Bronchial epithelial cell (primary cell): ENCODE measurements at regions not wholly inside any gene's neighbourhood (a gene's known extent, or its start where the extent isn't known, plus 50 kb on each side); places are given as distances from the start of the nearest gene placed in this dataset.

Experiments used
- DNase-seq: peaks from one replicate; pipeline ENCODE4 v3.0.0-alpha.2; 2010; ENCODE audit warnings: low read depth
- FAIRE-seq: peaks from 2 replicates; lab custom pipeline; 2011; peaks lifted over from hg19 to GRCh38; lab: Jason Lieb, UNC
- H3K27me3 ChIP-seq: 2 replicates; pipeline ENCODE4 v1.5.1; 2011; ENCODE audit warnings: low read length; ENCODE audit not compliant: control insufficient read depth, insufficient read depth
- H3K36me3 ChIP-seq: 2 replicates; pipeline ENCODE4 v1.5.1; 2011; ENCODE audit warnings: low read length; ENCODE audit not compliant: control insufficient read depth, insufficient read depth
- H3K4me3 ChIP-seq: 2 replicates; pipeline ENCODE4 v1.5.1; 2011; ENCODE audit warnings: mild to moderate bottlenecking, low read depth, low read length, control low read depth
- CTCF ChIP-seq: IDR thresholded peaks from 2 replicates; pipeline ENCODE4 v1.5.1; 2011; ENCODE audit warnings: mild to moderate bottlenecking, moderate library complexity, low read length, control low read depth, inconsistent platforms; ENCODE audit not compliant: insufficient read depth, severe bottlenecking

GRCh38 chr6:6832439-6832838, 243.9 kb downstream of the LY86 start:
- no peak for FAIRE-seq
- no peaks in the 10 kb centered on the region for H3K27me3 ChIP-seq
- no peak overlapping the region for H3K4me3 ChIP-seq
- TF ChIP-seq CTCF = no peak
- no peak for DNase-seq
- no peaks in the 10 kb centered on the region for H3K36me3 ChIP-seq

DNA sequence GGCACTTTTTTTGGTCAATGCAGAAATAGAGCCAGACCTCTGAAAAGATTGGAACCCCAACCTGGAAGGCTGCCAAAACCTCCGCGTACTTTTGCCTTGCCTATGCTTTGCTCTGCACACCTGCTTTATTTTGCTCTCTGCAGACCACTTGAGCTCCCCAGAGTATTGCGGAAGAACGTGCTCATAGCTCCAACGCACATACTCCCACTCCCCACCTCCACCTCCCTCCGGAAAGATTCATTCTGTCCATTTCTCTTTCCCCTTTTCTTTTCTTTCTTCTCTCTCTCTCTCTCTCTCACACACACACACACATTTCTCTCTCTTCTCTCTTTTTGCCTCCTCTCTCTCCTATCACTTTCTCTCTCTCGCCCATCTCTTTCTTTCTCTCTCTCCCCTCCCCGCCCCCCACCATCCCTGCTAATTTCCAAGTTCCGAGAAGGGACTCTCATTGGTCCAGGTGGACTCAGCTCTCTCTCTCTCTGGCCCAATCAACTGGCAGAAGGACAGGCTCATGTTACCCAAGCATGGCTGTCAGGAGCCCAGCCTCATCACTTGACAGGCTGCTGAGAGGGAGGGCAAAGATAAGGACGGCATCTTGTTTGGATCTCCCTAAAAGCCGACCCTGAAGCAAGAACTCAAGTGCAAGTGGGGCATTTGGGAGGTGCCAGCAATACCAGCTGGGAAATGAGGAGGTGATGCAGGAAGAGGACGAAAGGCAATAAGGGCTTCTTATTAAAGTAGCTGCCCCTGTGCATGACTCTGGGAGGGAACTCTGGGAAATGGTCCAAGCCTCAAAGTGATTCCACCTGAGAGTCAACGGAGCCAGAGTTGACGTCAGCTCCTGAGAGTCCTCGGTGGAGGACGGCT, 246.1 kb downstream of the LY86 start:
- TF ChIP-seq CTCF = no peak
- FAIRE-seq = no peak
- DNase-seq = peak; percentile 81

DNA sequence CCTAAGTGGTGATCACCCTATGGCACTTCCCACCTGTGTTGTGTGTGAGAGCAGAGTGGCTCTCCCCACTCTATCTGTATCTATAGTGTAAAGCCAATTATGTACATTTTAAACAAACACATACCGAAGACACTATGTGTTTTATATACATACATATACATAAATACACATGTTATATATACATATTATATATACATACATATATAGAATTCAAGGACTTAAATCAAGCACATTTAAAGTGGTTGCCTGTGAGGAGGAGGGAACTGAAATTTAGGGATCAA, 246.6 kb downstream of the LY86 start:
- no peaks in the 10 kb centered on the region for H3K36me3 ChIP-seq
- no peak overlapping the region for H3K4me3 ChIP-seq
- FAIRE-seq = no peak
- no peaks in the 10 kb centered on the region for H3K27me3 ChIP-seq
- no peak for DNase-seq
- TF ChIP-seq CTCF = no peak

More for the DNA sequence above, 246.1 kb downstream of the LY86 start:
- no peak overlapping the region for H3K4me3 ChIP-seq
- no peaks in the 10 kb centered on the region for H3K36me3 ChIP-seq
- no peaks in the 10 kb centered on the region for H3K27me3 ChIP-seq

DNA sequence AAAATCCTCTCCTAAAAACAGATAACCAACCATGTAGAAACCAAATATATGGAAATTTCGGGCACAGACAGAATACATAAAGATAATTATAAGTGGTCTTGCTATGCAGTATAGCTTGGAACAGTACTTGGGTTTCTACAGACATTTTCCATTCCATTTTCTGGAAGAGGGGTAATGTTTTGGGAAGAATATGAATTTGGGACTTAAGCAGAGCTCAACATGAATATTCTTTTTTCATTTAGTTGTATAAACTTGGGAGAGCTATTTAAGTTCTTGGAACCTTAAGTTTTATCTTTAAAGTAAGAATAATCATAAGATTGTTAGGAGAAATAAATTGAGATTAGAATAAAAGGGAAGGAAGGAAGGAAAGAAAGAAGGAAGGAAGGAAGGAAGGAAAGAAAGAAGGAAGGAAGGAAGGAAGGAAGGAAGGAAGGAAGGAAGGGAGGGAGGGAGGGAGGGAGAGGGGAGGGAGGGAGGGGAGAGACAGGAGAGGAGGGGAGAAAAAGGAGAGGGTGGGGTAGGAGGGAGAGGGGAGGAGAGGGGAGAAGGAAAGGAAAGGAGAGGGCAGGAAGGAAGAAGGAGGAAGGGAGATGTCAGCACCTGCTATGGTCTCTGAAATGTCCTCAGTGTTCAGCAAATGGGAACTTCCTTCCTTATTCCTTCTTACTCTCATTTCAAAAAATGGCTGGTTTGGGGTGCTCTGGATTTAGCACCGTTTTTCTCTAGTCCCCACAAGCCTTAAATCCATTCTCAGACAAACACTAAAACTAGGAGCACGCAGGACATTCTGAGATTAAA, 248.3 kb downstream of the LY86 start:
- H3K4me3 ChIP-seq = no peak overlapping the region
- FAIRE-seq (no peak), DNase-seq (no peak)

DNA sequence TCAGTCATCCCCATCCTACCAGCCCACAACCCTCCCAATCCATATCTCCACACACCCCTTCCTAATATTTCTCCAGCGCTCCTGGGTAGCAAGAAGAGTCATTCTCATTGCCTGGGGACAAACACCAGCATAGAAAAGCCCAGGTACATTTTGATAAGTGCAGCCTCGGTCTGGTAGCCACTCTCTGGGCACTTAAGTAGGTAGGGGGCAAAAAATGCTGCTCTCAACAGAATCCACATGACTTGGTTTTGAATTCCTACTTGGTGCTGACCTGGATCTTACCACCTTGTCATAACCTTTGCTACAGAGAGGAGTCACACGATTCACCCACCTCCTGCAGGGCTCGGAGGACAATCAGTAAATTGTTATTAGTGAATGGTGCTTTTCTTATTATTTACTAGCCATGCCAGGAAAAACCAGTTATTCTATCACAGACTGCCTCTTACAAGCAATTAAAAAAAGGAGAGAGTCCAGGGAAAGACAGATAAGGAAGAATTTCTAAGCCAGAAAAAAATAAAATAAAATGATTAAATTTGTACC, 249.1 kb downstream of the LY86 start:
- no peaks in the 10 kb centered on the region for H3K27me3 ChIP-seq
- H3K36me3 ChIP-seq = no peaks in the 10 kb centered on the region
- FAIRE-seq (peak; percentile 40), DNase-seq (no peak)
- no peak for TF ChIP-seq CTCF
- no peak overlapping the region for H3K4me3 ChIP-seq

More for the DNA sequence above, 248.3 kb downstream of the LY86 start:
- TF ChIP-seq CTCF = no peak
- Histone ChIP-seq H3K36me3 (no peaks in the 10 kb centered on the region), H3K27me3 (no peaks in the 10 kb centered on the region)
